Hepatocyte (in vitro differentiated cells): ENCODE measurements at regions not wholly inside any gene's neighbourhood (a gene's known extent, or its start where the extent isn't known, plus 50 kb on each side); places are given as distances from the start of the nearest gene placed in this dataset.

Experiments used
- CTCF ChIP-seq: fragments of 200-600 bp; sonication (generic); IDR thresholded peaks from 2 replicates; pipeline ENCODE4 v1.5.1; 2016; ENCODE audit warnings: antibody characterized with exemption, mild to moderate bottlenecking; ENCODE audit not compliant: poor library complexity
- EZH2 ChIP-seq: fragments of 200-600 bp; sonication (generic); IDR thresholded peaks from 2 replicates; pipeline ENCODE4 v1.6.1; 2016; ENCODE audit warnings: antibody characterized with exemption, mild to moderate bottlenecking, borderline replicate concordance

- no peak for TF ChIP-seq CTCF
- no peak for TF ChIP-seq EZH2
These were observed 58.4 kb upstream of the WNT7B start for GRCh38 chr22:46035380-46035741.
